Hepatocyte (in vitro differentiated cells): ENCODE measurements at regions not wholly inside any gene's neighbourhood (a gene's known extent, or its start where the extent isn't known, plus 50 kb on each side); places are given as distances from the start of the nearest gene placed in this dataset.

Experiments
- DNase-seq: peaks from one replicate; pipeline ENCODE4 v3.0.0-alpha.2; 2016; ENCODE audit warnings: low spot score
- H2AFZ ChIP-seq: fragments of 200-600 bp; sonication (generic); 2 replicates; pipeline ENCODE4 v1.6.0; 2016; ENCODE audit warnings: antibody characterized with exemption, mild to moderate bottlenecking
- H3K27ac ChIP-seq: fragments of 200-600 bp; sonication (generic); 2 replicates; pipeline ENCODE4 v1.5.1; 2016; ENCODE audit warnings: mild to moderate bottlenecking
- H3K27me3 ChIP-seq: fragments of 200-600 bp; sonication (generic); 2 replicates; pipeline ENCODE4 v1.6.1; 2016
- H3K36me3 ChIP-seq: fragments of 200-600 bp; sonication (generic); replicated peaks from 2 replicates; pipeline ENCODE4 v1.5.1; 2016; ENCODE audit warnings: low read depth; ENCODE audit not compliant: insufficient read depth
- H3K4me1 ChIP-seq: fragments of 200-600 bp; sonication (generic); 2 replicates; pipeline ENCODE4 v1.5.1; 2016; ENCODE audit warnings: mild to moderate bottlenecking, moderate library complexity; ENCODE audit not compliant: insufficient read depth
- H3K4me2 ChIP-seq: fragments of 200-600 bp; sonication (generic); 2 replicates; pipeline ENCODE4 v1.6.0; 2016
- H3K4me3 ChIP-seq: fragments of 200-600 bp; sonication (generic); 2 replicates; pipeline ENCODE4 v1.5.1; 2016; ENCODE audit warnings: mild to moderate bottlenecking
- H3K79me2 ChIP-seq: fragments of 200-600 bp; sonication (generic); 2 replicates; pipeline ENCODE4 v1.6.0; 2017; ENCODE audit warnings: mild to moderate bottlenecking
- H3K9me2 ChIP-seq: fragments of 200-600 bp; sonication (generic); replicated peaks from 2 replicates; pipeline ENCODE4 v1.6.0; 2017; ENCODE audit warnings: mild to moderate bottlenecking; ENCODE audit not compliant: insufficient read depth
- H3K9me3 ChIP-seq: fragments of 200-600 bp; sonication (generic); 2 replicates; pipeline ENCODE4 v1.5.1; 2016; ENCODE audit warnings: low read depth, mild to moderate bottlenecking
- H4K20me1 ChIP-seq: fragments of 200-600 bp; sonication (generic); 2 replicates; pipeline ENCODE4 v1.6.0; 2016; ENCODE audit warnings: mild to moderate bottlenecking; ENCODE audit not compliant: insufficient read depth, poor library complexity, severe bottlenecking
- CTCF ChIP-seq: fragments of 200-600 bp; sonication (generic); IDR thresholded peaks from 2 replicates; pipeline ENCODE4 v1.5.1; 2016; ENCODE audit warnings: antibody characterized with exemption, mild to moderate bottlenecking; ENCODE audit not compliant: poor library complexity
- EZH2 ChIP-seq: fragments of 200-600 bp; sonication (generic); IDR thresholded peaks from 2 replicates; pipeline ENCODE4 v1.6.1; 2016; ENCODE audit warnings: antibody characterized with exemption, mild to moderate bottlenecking, borderline replicate concordance
- EZH2phosphoT487 ChIP-seq: fragments of 200-600 bp; sonication (generic); IDR thresholded peaks from one replicate; pipeline ENCODE4 v1.6.1; 2018; ENCODE audit warnings: antibody characterized with exemption, mild to moderate bottlenecking, low read depth, moderate library complexity; ENCODE audit not compliant: unreplicated experiment, severe bottlenecking
- WGBS: methylation state at CpG from one replicate; pipeline ENCODE4 v1.1.6; 2016; ENCODE audit warnings: low lambda C conversion rate; ENCODE audit errors: missing lambda C conversion rate; 5-methylcytosine and 5-hydroxymethylcytosine counted together

GRCh38 chr11:129248618-129249017, 56.5 kb upstream of the ARHGAP32 start:
- no peak overlapping the region for H3K27ac ChIP-seq
- peaks cover 85% of the 10 kb centered on the region for H3K79me2 ChIP-seq
- H4K20me1 ChIP-seq = peaks cover 15% of the 10 kb centered on the region
- no peaks in the 10 kb centered on the region for H3K9me3 ChIP-seq
- no peaks in the 10 kb centered on the region for H3K27me3 ChIP-seq
- no peak overlapping the region for H2AFZ ChIP-seq
- peaks cover 4% of the 10 kb centered on the region for H3K4me1 ChIP-seq
- 46% methylated on average over 4 of the region's 4 CpGs for WGBS
- TF ChIP-seq CTCF (no peak), EZH2 (no peak), EZH2phosphoT487 (no peak)
- H3K4me2 ChIP-seq = no peak overlapping the region
- H3K4me3 ChIP-seq = no peak overlapping the region
- H3K36me3 ChIP-seq = no peaks in the 10 kb centered on the region
- DNase-seq = peak; percentile 13
- no peaks in the 10 kb centered on the region for H3K9me2 ChIP-seq

GRCh38 chr11:129247135-129247534, 55.0 kb upstream of the ARHGAP32 start:
- no peaks in the 10 kb centered on the region for H3K36me3 ChIP-seq
- H2AFZ ChIP-seq = no peak overlapping the region
- H3K27ac ChIP-seq = no peak overlapping the region
- peaks cover 83% of the 10 kb centered on the region for H3K79me2 ChIP-seq
- no peak for DNase-seq
- WGBS = 50% methylated on average over 1 of the region's 1 CpG
- no peak overlapping the region for H3K4me2 ChIP-seq
- H3K9me3 ChIP-seq = no peaks in the 10 kb centered on the region
- TF ChIP-seq EZH2 = no peak
- no peak for TF ChIP-seq EZH2phosphoT487
- no peak for TF ChIP-seq CTCF
- no peaks in the 10 kb centered on the region for H3K27me3 ChIP-seq
- H4K20me1 ChIP-seq = peaks cover 14% of the 10 kb centered on the region
- H3K4me3 ChIP-seq = no peak overlapping the region
- no peaks in the 10 kb centered on the region for H3K9me2 ChIP-seq
- peaks cover 4% of the 10 kb centered on the region for H3K4me1 ChIP-seq

- H3K9me2 ChIP-seq = no peaks in the 10 kb centered on the region
- no peaks in the 10 kb centered on the region for H4K20me1 ChIP-seq
- no peak overlapping the region for H3K4me2 ChIP-seq
- no peak for DNase-seq
- TF ChIP-seq EZH2phosphoT487 = no peak
- TF ChIP-seq CTCF = no peak
- no peak for TF ChIP-seq EZH2
- no peaks in the 10 kb centered on the region for H3K9me3 ChIP-seq
- no peak overlapping the region for H2AFZ ChIP-seq
- H3K27me3 ChIP-seq = no peaks in the 10 kb centered on the region
- no peak overlapping the region for H3K27ac ChIP-seq
- H3K4me1 ChIP-seq = peaks cover 4% of the 10 kb centered on the region
- H3K79me2 ChIP-seq = peaks cover 82% of the 10 kb centered on the region
- no peaks in the 10 kb centered on the region for H3K36me3 ChIP-seq
- WGBS = 96% methylated on average over 2 of the region's 2 CpGs
- H3K4me3 ChIP-seq = no peak overlapping the region
Measured at GRCh38 chr11:129242855-129243254, 50.7 kb upstream of the ARHGAP32 start.
